HCT116 (cell line): ENCODE measurements at regions not wholly inside any gene's neighbourhood (a gene's known extent, or its start where the extent isn't known, plus 50 kb on each side); places are given as distances from the start of the nearest gene placed in this dataset.

Experiments used
- ATAC-seq: fragments of 200-7000 bp; cut with Tn5 transposase; 2 replicates; pipeline ENCODE4 v1.9.1; 2020; ENCODE audit warnings: mild to moderate bottlenecking, moderate library complexity
- BruUV-seq: library from RNA; stranded (reverse); fragments of 400-500 nt; replicated peaks from 2 replicates; lab custom pipeline; 2021; lab: Mats Ljungman, UMichigan
- CTCF ChIA-PET: fragments of 300-600 bp; sonication (Branson Sonifier 250); formaldehyde crosslinking; loops from one replicate; lab custom pipeline; 2021; ENCODE audit warnings: antibody characterized with exemption; lab: Charles Lee
- POLR2A ChIA-PET: fragments of 300-600, 350-600 bp; sonication (Branson Sonifier 250); formaldehyde crosslinking; loops from one replicate; lab custom pipeline; 2021; ENCODE audit warnings: antibody characterized with exemption; lab: Charles Lee
- RAD21 ChIA-PET, 2 experiments: fragments of 300-600 bp; sonication (Branson Sonifier 250); formaldehyde crosslinking; loops; one replicate each; lab custom pipeline; 2023; ENCODE audit warnings: low total read pairs in 2 of 2; ENCODE audit not compliant: uncharacterized antibody in 2 of 2, unreplicated experiment in 2 of 2, low non-redundant PET in 1 of 2; lab: Charles Lee
- DNase-seq: peaks from one replicate; pipeline ENCODE4 v3.0.0-alpha.2; 2010; ENCODE audit warnings: low read depth, low spot score
- H2AFZ ChIP-seq: fragments of 200-600 bp; shearing (Covaris generic), sonication (generic); 2 replicates; pipeline ENCODE4 v1.6.1; 2017; ENCODE audit warnings: low read depth, mixed run types, mixed read lengths, antibody characterized with exemption, low read length; ENCODE audit not compliant: poor library complexity, severe bottlenecking
- H3K27ac ChIP-seq: 2 replicates; pipeline ENCODE4 v1.5.1; 2012; ENCODE audit warnings: low read depth, low read length
- H3K27me3 ChIP-seq: fragments of 200-600 bp; sonication (generic); 2 replicates; pipeline ENCODE4 v1.6.1; 2016; ENCODE audit warnings: mixed run types, low read length, mixed read lengths; ENCODE audit not compliant: insufficient read depth
- H3K36me3 ChIP-seq, 2 experiments: fragments of 200-500 bp in 1 of 2; fragments of 200-600 bp in 1 of 2; sonication (Bioruptor generic) in 1 of 2; sonication (generic) in 1 of 2; 2 replicates each; pipeline versions ENCODE4 v1.5.1 to v1.6.1; 2014 to 2016; ENCODE audit warnings: low read length in 2 of 2, inconsistent platforms in 1 of 2, mixed read lengths in 1 of 2, mixed run types in 1 of 2; ENCODE audit not compliant: insufficient read depth in 2 of 2, control insufficient read depth in 1 of 2
- H3K4me1 ChIP-seq, 2 experiments: fragments of 200-600 bp in 1 of 2; sonication (generic) in 1 of 2; 2 replicates each; pipeline versions ENCODE4 v1.5.1 to v1.6.1; 2012 to 2017; ENCODE audit warnings: low read length in 2 of 2, inconsistent platforms in 1 of 2, mild to moderate bottlenecking in 1 of 2, mixed read lengths in 1 of 2, mixed run types in 1 of 2, moderate library complexity in 1 of 2; ENCODE audit not compliant: insufficient read depth in 2 of 2, control insufficient read depth in 1 of 2
- H3K4me2 ChIP-seq: fragments of 200-600 bp; sonication (generic); 2 replicates; pipeline ENCODE4 v1.6.1; 2017; ENCODE audit warnings: mixed run types, low read length, mixed read lengths
- H3K4me3 ChIP-seq, 2 experiments: fragments of 200-600 bp in 1 of 2; sonication (generic) in 1 of 2; replicated peaks in 1 of 2; 2 replicates each; pipeline ENCODE4 v1.5.1; 2011 to 2016; ENCODE audit warnings: low read length in 2 of 2, control low read depth in 1 of 2, low read depth in 1 of 2, mild to moderate bottlenecking in 1 of 2, mixed read lengths in 1 of 2, mixed run types in 1 of 2
- H3K79me2 ChIP-seq: fragments of 200-600 bp; sonication (generic); 2 replicates; pipeline ENCODE4 v1.6.1; 2017; ENCODE audit warnings: mild to moderate bottlenecking, mixed run types, low read length, moderate library complexity, mixed read lengths; ENCODE audit not compliant: insufficient read depth
- H3K9ac ChIP-seq: fragments of 200-600 bp; sonication (generic); 2 replicates; pipeline ENCODE4 v1.6.1; 2016; ENCODE audit warnings: low read length, mixed read lengths
- H3K9me2 ChIP-seq: fragments of 200-600 bp; sonication (generic), shearing (Covaris generic); 2 replicates; pipeline ENCODE4 v1.6.1; 2017; ENCODE audit warnings: mixed run types, mild to moderate bottlenecking, moderate library complexity; ENCODE audit not compliant: insufficient read depth
- H3K9me3 ChIP-seq, 2 experiments: fragments of 200-500 bp in 1 of 2; fragments of 200-600 bp in 1 of 2; sonication (Bioruptor generic) in 1 of 2; sonication (generic) in 1 of 2; 2 replicates each; pipeline ENCODE4 v1.6.1; 2014 to 2017; ENCODE audit warnings: low read length in 2 of 2, mixed read lengths in 2 of 2, inconsistent platforms in 1 of 2, low read depth in 1 of 2, mild to moderate bottlenecking in 1 of 2, mixed run types in 1 of 2, moderate library complexity in 1 of 2; ENCODE audit not compliant: control insufficient read depth in 1 of 2, insufficient read depth in 1 of 2
- H4K20me1 ChIP-seq: fragments of 200-600 bp; sonication (generic), shearing (Covaris generic); 2 replicates; pipeline ENCODE4 v1.6.1; 2017; ENCODE audit warnings: mixed run types, mild to moderate bottlenecking, moderate library complexity; ENCODE audit not compliant: insufficient read depth
- CBX3 ChIP-seq: IDR thresholded peaks from 2 replicates; pipeline ENCODE4 v1.6.1; 2012; ENCODE audit warnings: low read depth
- CEBPB ChIP-seq: IDR thresholded peaks from 2 replicates; pipeline ENCODE4 v1.6.1; 2012; ENCODE audit warnings: low read depth
- EGR1 ChIP-seq: IDR thresholded peaks from 2 replicates; pipeline ENCODE4 v1.6.1; 2012; ENCODE audit warnings: low read depth
- ELF1 ChIP-seq: IDR thresholded peaks from 2 replicates; pipeline ENCODE4 v1.6.1; 2012; ENCODE audit warnings: low read depth, borderline replicate concordance
- EZH2phosphoT487 ChIP-seq: fragments of 200-600 bp; IDR thresholded peaks from 2 replicates; pipeline ENCODE4 v1.6.1; 2018; ENCODE audit warnings: antibody characterized with exemption, borderline replicate concordance
- FOSL1 ChIP-seq: IDR thresholded peaks from 2 replicates; pipeline ENCODE4 v1.6.1; 2012; ENCODE audit warnings: low read depth
- MAX ChIP-seq: IDR thresholded peaks from 2 replicates; pipeline ENCODE4 v1.6.1; 2012
- POLR2AphosphoS5 ChIP-seq: IDR thresholded peaks from 2 replicates; pipeline ENCODE4 v1.6.1; 2011; ENCODE audit warnings: mild to moderate bottlenecking, low read depth, low read length, moderate library complexity
- RAD21 ChIP-seq: IDR thresholded peaks from 2 replicates; pipeline ENCODE4 v1.6.1; 2012; ENCODE audit warnings: low read depth, mild to moderate bottlenecking
- REST ChIP-seq: IDR thresholded peaks from 2 replicates; pipeline ENCODE4 v1.6.1; 2012; ENCODE audit warnings: low read depth
- SP1 ChIP-seq: IDR thresholded peaks from 2 replicates; pipeline ENCODE4 v1.6.1; 2012; ENCODE audit warnings: low read depth
- SRF ChIP-seq: IDR thresholded peaks from 2 replicates; pipeline ENCODE4 v1.6.1; 2012; ENCODE audit warnings: low read depth
- TCF7L2 ChIP-seq: IDR thresholded peaks from 2 replicates; pipeline ENCODE4 v1.7.0; 2011; ENCODE audit warnings: borderline replicate concordance, inconsistent platforms; ENCODE audit not compliant: insufficient read depth, insufficient read length; ENCODE audit errors: extremely low read depth
- YY1 ChIP-seq: IDR thresholded peaks from 2 replicates; pipeline ENCODE4 v1.6.1; 2011; ENCODE audit warnings: low read length, low read depth, moderate library complexity, mild to moderate bottlenecking; ENCODE audit not compliant: insufficient replicate concordance; ENCODE audit errors: extremely low read depth
- ZFX ChIP-seq: fragments of 450-650 bp; IDR thresholded peaks from 2 replicates; pipeline ENCODE4 v1.6.1; 2017
- ZNF274 ChIP-seq: fragments of 200-500 bp; sonication (Bioruptor generic); IDR thresholded peaks from 2 replicates; pipeline ENCODE4 v1.6.1; 2014; ENCODE audit warnings: mild to moderate bottlenecking, low read depth, low read length, inconsistent platforms
- intact Hi-C: fragments of 100-400 bp; cut with micrococcal nuclease; formaldehyde crosslinking; loops from 2 replicates; pipeline ENCODE4 v1.10.0; 2022

GRCh38 chr9:85397005-85397404, 344.7 kb downstream of the AGTPBP1 start:
- CTCF ChIA-PET, result interaction anchor here (0.6 kb wide), 1 partner anchor 301 kb away, joined by 4 read pairs; no protein-coding TSS in a partner anchor
- ATAC-seq, result no peak
- Histone ChIP-seq H3K4me1 (no peaks in the 10 kb centered on the region), H2AFZ (no peak overlapping the region), H3K9ac (no peak overlapping the region), H3K9me2 (no peaks in the 10 kb centered on the region), H3K36me3 (no peaks in the 10 kb centered on the region), H3K4me2 (no peak overlapping the region), H4K20me1 (no peaks in the 10 kb centered on the region), H3K79me2 (no peaks in the 10 kb centered on the region), H3K9me3 (no peaks in the 10 kb centered on the region), H3K27ac (no peak overlapping the region), H3K4me3 (no peak overlapping the region), H3K27me3 (peaks cover 47% of the 10 kb centered on the region)
- POLR2A ChIA-PET, result no interaction called here
- no peak for TF ChIP-seq EZH2phosphoT487
- intact Hi-C loops, result no loop called here
- RAD21 ChIA-PET, result no interaction called here
- BruUV-seq, result no TSS peak
- DNase-seq, result no peak

- Histone ChIP-seq H3K4me2 (no peak overlapping the region), H3K9me3 (no peaks in the 10 kb centered on the region), H2AFZ (no peak overlapping the region), H3K4me3 (no peak overlapping the region), H3K9ac (no peak overlapping the region), H3K9me2 (no peaks in the 10 kb centered on the region), H3K27ac (no peak overlapping the region), H3K27me3 (peaks cover 55% of the 10 kb centered on the region), H4K20me1 (no peaks in the 10 kb centered on the region), H3K4me1 (no peaks in the 10 kb centered on the region), H3K79me2 (no peaks in the 10 kb centered on the region), H3K36me3 (no peaks in the 10 kb centered on the region)
- intact Hi-C loops, result no loop called here
- ChIA-PET RAD21 (no interaction called here), POLR2A (interaction anchor here (0.7 kb wide), 1 partner anchor 164 kb away, joined by 3 read pairs; no protein-coding TSS in a partner anchor), CTCF (no interaction called here)
- BruUV-seq, result no TSS peak
- ATAC-seq (no peak), DNase-seq (no peak)
- TF ChIP-seq EGR1 (no peak), SP1 (no peak), REST (no peak), ZFX (no peak), MAX (no peak), FOSL1 (no peak), ZNF274 (no peak), SRF (no peak), ELF1 (no peak), RAD21 (no peak), TCF7L2 (no peak), EZH2phosphoT487 (no peak), CBX3 (no peak), YY1 (no peak), CEBPB (no peak), POLR2AphosphoS5 (no peak)
Observed at GRCh38 chr9:85392260-85392659, 349.5 kb downstream of the AGTPBP1 start.
